Activated CD4-positive, CD25-positive, alpha-beta regulatory T cell treated with anti-CD3 and anti-CD28 coated beads, Interleukin-2, amount 50 U/mL, for 72 hours (primary cell): ENCODE measurements at regions not wholly inside any gene's neighbourhood (a gene's known extent, or its start where the extent isn't known, plus 50 kb on each side); places are given as distances from the start of the nearest gene placed in this dataset.

Source experiments
- DNase-seq: peaks from one replicate; pipeline ENCODE4 v3.0.0; 2021

- no peak for DNase-seq
Measured at GRCh38 chr14:96931751-96932150, 134.6 kb downstream of the VRK1 start.

GRCh38 chr14:96934638-96935330, 137.6 kb downstream of the VRK1 start:
- no peak for DNase-seq

- DNase-seq: no peak
Measured at GRCh38 chr14:96938946-96939345, 141.8 kb downstream of the VRK1 start.

DNA sequence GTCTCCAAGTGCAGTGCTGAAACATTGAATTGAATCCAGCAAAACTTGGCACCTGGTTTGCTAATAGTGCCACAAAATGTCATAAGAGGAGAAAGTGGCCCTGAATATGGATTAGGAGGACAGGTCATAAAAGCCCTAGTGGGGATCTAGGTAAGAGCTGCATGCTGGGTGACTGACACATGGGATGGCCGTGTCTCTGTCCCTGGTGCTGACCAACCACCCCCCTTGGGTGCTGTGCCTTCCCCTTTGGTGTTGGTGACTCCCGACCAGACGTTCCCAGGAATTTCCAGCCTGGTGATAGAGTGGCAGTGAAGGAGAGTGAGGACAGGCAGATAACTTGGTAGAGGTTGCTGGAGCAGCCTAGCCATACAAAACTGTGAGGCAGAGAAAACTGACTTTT, 142.8 kb downstream of the VRK1 start:
- DNase-seq: no peak

GRCh38 chr14:96944297-96944696, 147.1 kb downstream of the VRK1 start:
- no peak for DNase-seq

- no peak for DNase-seq
Measured at GRCh38 chr14:96945721-96946120, 148.5 kb downstream of the VRK1 start.

DNA sequence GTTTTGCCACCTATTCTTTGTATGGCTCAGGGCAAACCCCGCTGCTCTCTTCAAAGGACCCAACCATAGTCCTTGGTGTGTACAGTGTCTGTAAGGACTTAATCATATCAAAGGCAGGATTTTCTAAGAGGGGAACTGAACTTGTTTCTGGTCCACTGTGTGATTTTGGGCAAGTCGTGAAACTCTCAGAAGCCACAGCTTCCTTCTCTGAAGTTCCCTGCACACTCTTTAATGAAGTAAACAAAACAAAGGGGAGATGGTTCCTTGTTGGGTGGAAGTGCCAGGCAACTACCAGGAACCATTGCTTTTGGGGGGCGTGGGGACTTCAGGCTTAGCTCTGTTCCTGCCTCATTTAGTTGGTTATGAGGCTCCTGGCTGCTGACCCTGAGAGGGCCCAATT, 152.4 kb downstream of the VRK1 start:
- no peak for DNase-seq

DNA sequence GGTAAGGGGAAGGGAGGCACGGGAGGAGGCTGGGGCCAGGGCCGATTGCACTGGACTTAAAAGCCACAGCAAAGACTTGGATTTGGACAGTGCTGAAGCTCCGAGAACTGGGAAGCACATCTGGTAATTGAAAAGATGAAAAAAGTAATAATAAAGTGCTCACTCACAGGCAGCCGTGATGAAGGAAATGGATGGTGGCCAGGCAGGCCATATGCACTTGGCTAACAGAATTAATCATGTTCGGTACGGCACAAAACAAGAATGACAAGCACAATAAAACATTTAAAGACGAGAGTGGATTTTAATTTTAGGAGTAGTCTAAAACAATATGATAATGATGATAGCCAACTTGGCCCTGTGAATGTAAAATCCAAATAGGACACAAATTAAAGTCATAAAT, 154.3 kb downstream of the VRK1 start:
- DNase-seq: no peak

- DNase-seq: no peak
Measured at GRCh38 chr14:96953087-96953874, 156.1 kb downstream of the VRK1 start.

DNA sequence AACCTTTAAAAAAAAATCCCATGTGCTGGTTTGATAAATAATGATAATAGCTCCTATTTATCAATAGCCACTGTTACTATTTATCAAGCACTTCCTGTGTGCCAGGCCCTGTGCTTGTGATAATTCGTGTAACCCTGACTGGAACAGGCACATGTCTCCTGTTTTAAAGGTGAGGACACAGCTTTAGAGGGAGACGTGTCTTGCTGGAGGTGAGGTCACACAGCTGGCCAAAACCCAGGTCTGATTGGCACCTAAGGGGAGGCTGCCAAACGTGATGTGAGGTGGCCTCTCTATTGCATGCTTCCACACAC, 156.6 kb downstream of the VRK1 start:
- no peak for DNase-seq

DNA sequence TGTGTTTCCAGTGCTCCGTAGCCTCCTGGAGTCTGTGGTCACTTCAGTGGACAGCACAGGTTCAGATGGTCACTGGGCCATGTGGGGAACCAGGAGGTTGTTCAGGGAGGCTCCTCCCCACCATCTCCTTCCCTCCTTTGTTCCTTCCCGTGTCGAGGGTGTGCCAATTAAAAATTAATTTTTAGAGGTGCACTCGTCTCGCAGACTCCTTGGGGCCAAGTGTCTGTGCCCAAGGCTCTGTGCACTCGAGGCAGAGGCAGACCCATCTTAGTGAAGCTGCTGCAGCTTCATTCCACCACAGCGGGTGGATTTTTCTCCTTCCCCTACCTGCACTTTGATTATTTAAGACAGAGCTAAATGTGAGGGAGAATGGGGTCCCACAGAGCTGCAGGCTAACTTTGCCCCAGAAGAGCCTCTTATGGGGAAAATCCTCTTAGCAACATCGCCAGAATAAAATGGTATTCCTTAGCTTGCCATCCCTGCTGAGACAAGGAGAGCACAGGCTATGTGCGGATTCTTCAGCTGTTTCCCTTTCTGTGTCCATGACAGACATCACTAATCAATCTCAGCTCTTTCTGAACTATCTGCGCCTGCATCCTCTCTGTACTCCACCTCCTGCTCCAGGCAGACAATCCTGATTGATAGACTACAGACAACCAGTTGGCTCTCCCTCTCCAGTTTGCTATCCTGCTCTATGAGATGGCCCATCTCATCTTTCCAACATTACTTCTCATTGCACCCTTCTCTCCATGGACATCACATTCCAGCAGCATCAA, 159.5 kb downstream of the VRK1 start:
- DNase-seq: no peak

DNA sequence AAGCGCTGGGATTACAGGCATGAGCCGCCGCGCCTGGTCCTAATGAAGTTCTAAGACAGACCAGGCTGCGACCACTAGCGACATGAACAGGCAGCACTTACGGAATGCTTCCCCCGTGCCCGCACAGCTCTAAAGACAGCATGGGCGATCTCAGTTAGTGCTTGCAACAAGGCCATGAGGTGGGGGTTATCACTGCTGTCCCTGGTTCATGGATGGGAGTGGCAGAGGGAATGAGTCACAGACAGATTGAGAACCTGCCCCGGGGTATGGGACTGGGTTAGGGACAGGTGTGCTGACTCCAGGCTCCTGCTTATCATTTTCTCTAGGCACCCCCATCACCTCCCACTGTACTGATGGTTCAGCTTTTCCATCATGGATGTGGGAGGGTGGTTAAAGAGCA, 160.9 kb downstream of the VRK1 start:
- DNase-seq: no peak

DNA sequence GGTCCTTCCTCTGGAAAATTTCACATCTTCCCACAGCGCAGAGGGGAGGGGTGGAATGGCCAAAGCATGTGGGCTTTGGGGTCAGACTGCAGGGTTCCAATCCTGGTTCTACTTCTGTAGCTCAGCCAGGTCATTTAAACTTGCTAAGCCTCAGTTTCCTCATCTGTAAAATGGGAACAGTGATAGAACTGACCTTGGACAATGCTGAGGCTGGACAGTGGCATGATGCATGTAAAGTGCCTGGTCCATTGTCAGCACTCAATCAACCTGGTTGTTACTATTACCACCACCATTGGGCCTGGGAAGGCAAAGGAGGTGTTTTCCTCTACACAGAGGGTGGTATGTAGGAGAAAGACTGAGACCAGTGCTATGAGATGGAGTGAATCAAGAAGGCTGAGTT, 162.8 kb downstream of the VRK1 start:
- no peak for DNase-seq

GRCh38 chr14:96960598-96961116, 163.5 kb downstream of the VRK1 start:
- DNase-seq: no peak

DNA sequence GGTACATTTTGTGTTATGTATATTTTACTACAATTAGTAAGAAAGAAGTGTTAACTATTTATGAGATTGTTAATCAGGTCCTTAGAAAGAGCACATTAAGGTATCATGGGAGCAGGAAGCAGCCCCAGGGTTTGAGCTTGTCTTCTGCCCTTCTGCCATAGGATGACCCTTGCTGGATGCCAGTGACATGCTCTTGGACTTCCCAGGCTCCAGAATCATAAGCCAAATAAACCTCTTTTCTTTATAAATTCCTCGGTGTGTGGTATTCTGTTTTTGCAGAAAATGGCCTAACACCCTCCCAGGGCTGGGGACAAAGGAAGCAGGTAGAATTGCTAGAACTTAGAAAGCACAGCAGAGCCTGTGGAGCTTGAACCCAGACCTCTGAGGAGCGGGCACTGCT, 164.7 kb downstream of the VRK1 start:
- DNase-seq: no peak

DNA sequence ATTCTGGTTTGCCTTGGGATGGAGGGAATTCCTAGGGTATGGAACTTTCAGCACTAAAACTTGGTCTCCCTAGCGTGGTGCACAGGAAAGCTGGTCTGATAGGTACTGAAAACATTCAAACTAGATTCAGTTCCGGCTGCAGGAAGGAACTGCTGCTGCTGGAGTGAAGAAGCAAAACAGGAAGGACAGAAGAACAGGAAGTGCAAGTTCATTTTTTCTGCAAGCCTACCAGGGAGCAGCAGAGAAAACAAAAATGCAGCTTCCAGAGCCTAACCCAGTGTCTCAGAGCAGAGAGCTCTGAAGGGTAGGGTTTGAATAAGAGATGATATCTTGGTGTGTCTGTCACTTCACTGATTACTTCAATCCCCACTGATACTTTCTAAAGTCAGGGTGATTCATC, 165.2 kb downstream of the VRK1 start:
- no peak for DNase-seq

- no peak for DNase-seq
Measured at GRCh38 chr14:96964726-96965415, 167.7 kb downstream of the VRK1 start.

- DNase-seq: no peak
Measured at GRCh38 chr14:96965885-96966595, 168.9 kb downstream of the VRK1 start.

DNA sequence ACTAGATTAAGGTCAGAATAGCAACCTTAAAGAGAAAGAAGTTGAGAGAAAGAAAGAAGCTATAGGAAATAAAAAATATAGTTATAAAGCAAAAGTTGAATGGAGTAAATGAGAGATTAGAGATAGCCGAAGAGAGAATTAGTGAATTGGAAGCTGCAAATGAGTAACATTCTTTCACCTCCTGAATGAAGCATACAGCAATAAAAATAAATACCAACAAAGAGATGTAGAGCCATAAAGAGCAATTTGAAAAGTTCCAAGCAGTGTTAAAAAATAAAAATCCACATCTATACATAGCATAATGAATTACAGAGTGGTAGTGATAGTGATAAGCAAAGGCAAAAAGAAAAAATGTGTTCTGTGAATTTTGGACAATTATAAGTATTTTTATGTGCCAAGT, 177.9 kb downstream of the VRK1 start:
- DNase-seq: no peak

DNA sequence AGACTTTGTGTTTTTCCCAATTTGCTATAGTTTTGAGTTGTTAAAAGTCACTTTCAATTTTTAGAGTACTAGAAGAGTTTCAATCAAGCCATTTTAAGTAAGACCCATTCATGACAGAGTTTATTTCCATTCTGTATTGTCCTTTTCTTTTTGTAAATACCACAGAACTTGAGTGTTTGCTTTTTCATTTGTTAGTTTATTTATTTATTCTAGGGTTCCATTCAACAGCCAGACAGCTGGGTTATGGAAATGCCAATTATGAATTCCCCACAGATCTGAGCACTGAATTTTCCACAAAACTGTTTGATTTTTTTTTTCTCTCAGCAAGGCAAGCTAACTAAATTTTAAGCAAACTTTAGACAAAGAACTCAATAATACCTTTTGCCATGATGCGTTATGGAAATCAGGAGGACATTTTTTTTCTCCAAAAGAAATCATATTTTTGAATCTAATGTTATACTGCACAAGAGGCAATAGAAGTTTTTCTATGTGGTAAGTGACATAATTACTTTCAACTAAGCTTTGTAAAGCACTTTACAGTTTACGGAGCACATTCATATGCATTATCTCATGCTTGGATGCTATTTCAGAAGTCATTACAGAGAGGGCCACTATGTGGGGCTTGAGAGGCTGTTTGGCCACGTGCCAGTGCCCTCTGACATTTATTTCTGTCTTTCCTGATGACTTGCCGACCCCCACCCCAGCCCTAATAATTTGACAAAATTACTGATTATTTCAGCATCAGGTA, 181.5 kb downstream of the VRK1 start:
- DNase-seq: no peak

GRCh38 chr14:96979611-96980074, 182.5 kb downstream of the VRK1 start:
- DNase-seq: no peak

GRCh38 chr14:96980835-96981234, 183.7 kb downstream of the VRK1 start:
- no peak for DNase-seq
